ENCODE measurements at regions not wholly inside any gene's neighbourhood (a gene's known extent, or its start where the extent isn't known, plus 50 kb on each side); places are given as distances from the start of the nearest gene placed in this dataset.

DNA sequence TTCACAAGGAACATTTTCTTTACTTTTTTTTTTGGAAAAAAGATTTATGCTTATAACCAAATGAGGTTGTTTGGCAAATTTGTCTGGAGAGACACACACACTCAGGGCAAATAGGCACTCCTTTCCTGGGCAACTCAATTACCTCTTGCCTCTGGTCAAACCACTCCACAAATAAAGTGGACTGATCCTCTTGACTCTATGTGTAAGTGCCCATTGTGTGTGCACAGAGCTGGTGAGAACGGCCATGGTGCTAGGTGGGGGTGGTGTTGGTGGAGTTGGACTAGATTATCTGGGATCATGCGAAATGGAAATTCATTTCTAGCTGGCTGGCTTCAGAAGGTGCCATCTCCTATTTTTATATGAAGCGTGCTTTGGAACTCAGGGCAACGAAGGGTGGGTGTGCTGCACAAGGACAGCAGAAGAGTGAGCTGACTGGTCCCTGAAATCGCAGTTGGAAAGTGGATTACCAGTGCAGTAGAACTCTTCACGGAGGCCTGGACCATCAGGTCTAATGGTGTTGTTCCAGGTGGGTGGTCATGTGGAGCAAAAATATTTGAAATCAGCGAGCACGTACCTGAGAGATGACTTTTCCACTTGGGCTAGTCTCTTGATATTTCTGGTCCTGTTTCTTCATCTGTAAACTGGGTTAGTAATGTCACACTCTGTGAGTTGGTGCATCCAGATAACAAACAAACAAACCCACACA lies 149.9 kb downstream of the RPIA start:
- no peaks in the 10 kb centered on the region for H3K4me1 ChIP-seq (ENCODE audit: insufficient read depth)
- H3K9me3 ChIP-seq (ENCODE audit: low read depth) = peaks cover 11% of the 10 kb centered on the region
- TF ChIP-seq EZH2phosphoT487 (IDR thresholded peaks at IDR 0.05; ENCODE audit: low read depth, severe bottlenecking, unreplicated experiment) = no peak
- TF ChIP-seq, protein P1, sequence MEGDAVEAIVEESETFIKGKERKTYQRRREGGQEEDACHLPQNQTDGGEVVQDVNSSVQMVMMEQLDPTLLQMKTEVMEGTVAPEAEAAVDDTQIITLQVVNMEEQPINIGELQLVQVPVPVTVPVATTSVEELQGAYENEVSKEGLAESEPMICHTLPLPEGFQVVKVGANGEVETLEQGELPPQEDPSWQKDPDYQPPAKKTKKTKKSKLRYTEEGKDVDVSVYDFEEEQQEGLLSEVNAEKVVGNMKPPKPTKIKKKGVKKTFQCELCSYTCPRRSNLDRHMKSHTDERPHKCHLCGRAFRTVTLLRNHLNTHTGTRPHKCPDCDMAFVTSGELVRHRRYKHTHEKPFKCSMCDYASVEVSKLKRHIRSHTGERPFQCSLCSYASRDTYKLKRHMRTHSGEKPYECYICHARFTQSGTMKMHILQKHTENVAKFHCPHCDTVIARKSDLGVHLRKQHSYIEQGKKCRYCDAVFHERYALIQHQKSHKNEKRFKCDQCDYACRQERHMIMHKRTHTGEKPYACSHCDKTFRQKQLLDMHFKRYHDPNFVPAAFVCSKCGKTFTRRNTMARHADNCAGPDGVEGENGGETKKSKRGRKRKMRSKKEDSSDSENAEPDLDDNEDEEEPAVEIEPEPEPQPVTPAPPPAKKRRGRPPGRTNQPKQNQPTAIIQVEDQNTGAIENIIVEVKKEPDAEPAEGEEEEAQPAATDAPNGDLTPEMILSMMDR (IDR thresholded peaks at IDR 0.05; ENCODE audit: poor library complexity) = no peak
- no peak for TF ChIP-seq EZH2 (IDR thresholded peaks at IDR 0.05; ENCODE audit: borderline replicate concordance)
- H3K27ac ChIP-seq = no peak overlapping the region
- no peaks in the 10 kb centered on the region for H3K27me3 ChIP-seq
- no peaks in the 10 kb centered on the region for H4K20me1 ChIP-seq (ENCODE audit: insufficient read depth, poor library complexity, severe bottlenecking)
- no peaks in the 10 kb centered on the region for H3K36me3 ChIP-seq (replicated peaks; ENCODE audit: insufficient read depth, low read depth)
- no peaks in the 10 kb centered on the region for H3K9me2 ChIP-seq (replicated peaks; ENCODE audit: insufficient read depth)
- no peak overlapping the region for H3K4me2 ChIP-seq
- 52% methylated on average over 8 of the region's 8 CpGs for WGBS (ENCODE audit: low lambda C conversion rate, missing lambda C conversion rate)
- no peaks in the 10 kb centered on the region for H3K79me2 ChIP-seq
- no peak overlapping the region for H2AFZ ChIP-seq
- no peak for DNase-seq (ENCODE audit: low spot score)
- H3K4me3 ChIP-seq = no peak overlapping the region

DNA sequence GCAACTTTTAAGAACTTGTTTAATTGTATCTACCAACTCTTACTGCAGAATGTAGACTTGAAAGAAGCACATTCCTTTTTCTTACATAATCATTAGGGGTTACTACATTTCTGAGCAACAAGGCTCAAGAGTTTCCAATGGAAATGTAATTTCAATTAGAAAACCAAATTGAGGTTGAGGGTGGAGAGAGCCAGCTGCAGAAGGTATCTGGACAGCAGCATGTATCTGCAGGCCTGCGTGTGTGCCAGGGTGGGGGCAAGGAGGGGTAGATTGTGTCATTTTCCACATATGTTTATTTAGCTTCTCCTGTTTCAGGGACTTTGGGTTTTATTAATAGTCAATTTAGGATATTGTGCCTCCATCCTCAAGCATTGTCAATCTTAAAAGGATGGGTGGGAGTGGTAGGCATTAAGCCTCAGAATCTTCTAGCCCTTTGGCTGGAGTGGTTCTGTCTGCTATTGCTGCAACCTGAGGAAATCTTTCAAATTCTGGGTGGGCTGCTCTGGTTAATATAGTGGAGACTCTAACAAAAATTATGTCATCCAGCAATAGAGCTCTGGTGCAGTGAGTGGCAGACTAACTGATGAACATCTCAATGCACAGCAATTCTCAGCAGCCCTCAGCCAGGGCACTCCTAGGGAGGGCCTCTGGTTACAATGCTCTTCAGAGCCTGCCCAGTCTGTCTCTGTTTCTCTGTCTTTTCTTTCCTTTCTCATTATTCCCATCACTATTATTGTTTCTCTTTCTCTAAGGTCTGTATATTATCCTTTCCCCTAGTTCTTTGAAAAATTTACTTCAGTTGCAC lies 151.4 kb downstream of the RPIA start:
- H3K36me3 ChIP-seq (replicated peaks; ENCODE audit: insufficient read depth, low read depth) = no peaks in the 10 kb centered on the region
- peaks cover 11% of the 10 kb centered on the region for H3K9me3 ChIP-seq (ENCODE audit: low read depth)
- no peak overlapping the region for H2AFZ ChIP-seq
- DNase-seq (ENCODE audit: low spot score) = no peak
- no peak overlapping the region for H3K4me3 ChIP-seq
- no peak overlapping the region for H3K27ac ChIP-seq
- no peaks in the 10 kb centered on the region for H3K27me3 ChIP-seq
- no peaks in the 10 kb centered on the region for H4K20me1 ChIP-seq (ENCODE audit: insufficient read depth, poor library complexity, severe bottlenecking)
- TF ChIP-seq EZH2 (IDR thresholded peaks at IDR 0.05; ENCODE audit: borderline replicate concordance) (no peak), EZH2phosphoT487 (IDR thresholded peaks at IDR 0.05; ENCODE audit: low read depth, severe bottlenecking, unreplicated experiment) (no peak)
- TF ChIP-seq, protein P1 (IDR thresholded peaks at IDR 0.05; ENCODE audit: poor library complexity) = no peak
- H3K79me2 ChIP-seq = no peaks in the 10 kb centered on the region
- H3K4me2 ChIP-seq = no peak overlapping the region
- 48% methylated on average over 1 of the region's 1 CpG for WGBS (ENCODE audit: low lambda C conversion rate, missing lambda C conversion rate)
- no peaks in the 10 kb centered on the region for H3K4me1 ChIP-seq (ENCODE audit: insufficient read depth)
- H3K9me2 ChIP-seq (replicated peaks; ENCODE audit: insufficient read depth) = no peaks in the 10 kb centered on the region

DNA sequence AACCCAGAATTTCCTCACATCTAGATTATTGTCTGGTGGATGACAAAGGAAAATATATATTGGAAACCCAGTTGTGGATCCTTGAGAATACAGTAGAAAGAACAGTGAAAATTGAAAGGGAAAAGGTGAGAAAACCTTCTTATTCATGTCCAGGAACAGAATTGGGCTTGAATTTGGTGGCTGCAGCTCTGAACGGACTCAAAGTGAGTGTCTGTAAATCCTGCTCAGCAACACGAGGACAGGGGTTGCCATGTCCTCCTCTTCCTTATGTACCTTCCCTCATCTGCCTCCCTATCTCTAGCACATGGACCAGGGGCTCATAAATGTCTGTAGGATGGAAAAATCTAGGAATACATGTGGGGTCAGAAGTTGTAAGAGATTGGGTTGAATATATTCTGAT lies 152.2 kb downstream of the RPIA start:
- Histone ChIP-seq H3K27me3 (no peaks in the 10 kb centered on the region), H3K27ac (no peak overlapping the region), H3K36me3 (replicated peaks; ENCODE audit: insufficient read depth, low read depth) (no peaks in the 10 kb centered on the region), H3K79me2 (no peaks in the 10 kb centered on the region), H3K9me3 (ENCODE audit: low read depth) (peaks cover 11% of the 10 kb centered on the region), H3K4me3 (no peak overlapping the region), H3K4me2 (no peak overlapping the region), H2AFZ (no peak overlapping the region), H4K20me1 (ENCODE audit: insufficient read depth, poor library complexity, severe bottlenecking) (no peaks in the 10 kb centered on the region), H3K4me1 (ENCODE audit: insufficient read depth) (no peaks in the 10 kb centered on the region), H3K9me2 (replicated peaks; ENCODE audit: insufficient read depth) (no peaks in the 10 kb centered on the region)
- WGBS (ENCODE audit: low lambda C conversion rate, missing lambda C conversion rate) = 49% methylated on average over 2 of the region's 2 CpGs
- DNase-seq (ENCODE audit: low spot score) = no peak
- TF ChIP-seq, protein P1 (IDR thresholded peaks at IDR 0.05; ENCODE audit: poor library complexity) = no peak
- TF ChIP-seq EZH2 (IDR thresholded peaks at IDR 0.05; ENCODE audit: borderline replicate concordance) (no peak), EZH2phosphoT487 (IDR thresholded peaks at IDR 0.05; ENCODE audit: low read depth, severe bottlenecking, unreplicated experiment) (no peak)

All from hepatocyte (in vitro differentiated cells).